MG63 (cell line): ENCODE measurements at regions not wholly inside any gene's neighbourhood (a gene's known extent, or its start where the extent isn't known, plus 50 kb on each side); places are given as distances from the start of the nearest gene placed in this dataset.
"Not testable (repeated sequence)": the region's sequence is repeated elsewhere in the genome, so short reads cannot be mapped to it uniquely, and the experiment has no call there.

Experiments
- DNase-seq: peaks from one replicate; pipeline ENCODE4 v3.0.0-alpha.2; 2020
- H3K27me3 ChIP-seq: fragments of 250-450 bp; sonication (Bioruptor Pico); 2 replicates; pipeline ENCODE4 v1.5.1; 2020; ENCODE audit warnings: mild to moderate bottlenecking, moderate library complexity
- H3K36me3 ChIP-seq: fragments of 250-450 bp; sonication (Bioruptor Pico); 2 replicates; pipeline ENCODE4 v1.5.1; 2020; ENCODE audit warnings: mild to moderate bottlenecking, moderate library complexity
- H3K4me3 ChIP-seq: fragments of 250-450 bp; sonication (Bioruptor Pico); 2 replicates; pipeline ENCODE4 v1.5.1; 2020; ENCODE audit warnings: mild to moderate bottlenecking, moderate library complexity
- H3K9me3 ChIP-seq: fragments of 250-450 bp; sonication (Bioruptor Pico); 2 replicates; pipeline ENCODE4 v1.5.1; 2020; ENCODE audit warnings: mild to moderate bottlenecking, moderate library complexity

DNA sequence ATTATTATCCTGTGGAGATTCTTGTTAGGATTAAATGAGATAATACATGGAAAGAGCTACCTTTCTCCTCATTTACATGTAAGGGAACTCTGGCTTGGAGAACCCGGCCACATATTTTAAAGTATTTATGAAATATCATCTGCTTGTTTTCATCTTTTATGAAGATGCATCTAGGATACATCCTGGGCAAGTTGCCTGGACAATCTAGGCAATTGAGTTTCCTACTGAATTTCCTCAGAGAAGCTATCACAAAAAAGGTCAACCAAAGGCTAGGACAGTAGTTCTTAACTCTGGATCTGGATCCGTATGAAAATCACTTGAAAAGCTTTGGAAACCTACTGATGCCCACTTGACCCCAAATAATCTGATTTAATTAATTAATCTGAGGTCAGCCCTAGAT is 140.7 kb downstream of the MTPAP start:
- H3K4me3 ChIP-seq, result no peak overlapping the region
- H3K9me3 ChIP-seq, result peaks cover 7% of the 10 kb centered on the region
- H3K36me3 ChIP-seq, result no peaks in the 10 kb centered on the region
- DNase-seq, result no peak
- H3K27me3 ChIP-seq, result no peaks in the 10 kb centered on the region

- no peak overlapping the region for H3K4me3 ChIP-seq
- no peaks in the 10 kb centered on the region for H3K36me3 ChIP-seq
- no peaks in the 10 kb centered on the region for H3K27me3 ChIP-seq
- peaks cover 8% of the 10 kb centered on the region for H3K9me3 ChIP-seq
- DNase-seq, result no peak
Observed at GRCh38 chr10:30207485-30208052, 141.5 kb downstream of the MTPAP start.

- no peak overlapping the region for H3K4me3 ChIP-seq
- peaks cover 8% of the 10 kb centered on the region for H3K9me3 ChIP-seq
- no peak for DNase-seq
- no peaks in the 10 kb centered on the region for H3K36me3 ChIP-seq
- no peaks in the 10 kb centered on the region for H3K27me3 ChIP-seq
Observed at GRCh38 chr10:30200017-30200415, 140.6 kb upstream of the JCAD start.

DNA sequence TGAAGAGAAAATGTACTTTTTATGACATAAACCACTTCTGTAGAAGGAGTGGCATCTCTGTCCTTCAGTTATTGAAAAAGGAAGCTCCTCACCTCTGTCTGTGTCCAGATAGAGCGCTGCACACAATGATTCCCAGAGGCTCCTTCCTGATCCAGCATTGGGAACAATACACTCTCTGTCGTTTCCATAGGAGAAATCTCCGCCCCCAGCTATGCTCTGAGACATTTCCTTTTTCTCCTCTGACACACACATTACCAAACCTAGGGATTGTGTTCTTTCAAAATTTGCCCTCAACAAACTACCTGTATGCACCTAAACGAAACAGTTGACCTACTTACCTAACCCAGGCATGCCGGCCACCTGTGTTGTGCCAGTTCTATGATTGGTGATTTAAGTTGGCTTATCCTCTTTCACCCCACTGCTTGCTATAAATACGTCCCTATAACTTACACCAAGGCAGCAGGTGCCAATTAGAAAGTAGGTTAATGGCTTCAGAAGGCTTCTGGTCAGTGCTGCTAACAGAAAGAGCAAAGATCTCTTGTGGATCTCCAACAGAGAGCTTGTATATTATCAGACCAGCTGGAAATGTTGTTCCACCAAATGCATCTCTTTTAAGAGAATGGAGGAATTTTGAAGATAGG is 140.1 kb upstream of the JCAD start:
- H3K4me3 ChIP-seq, result no peak overlapping the region
- no peak for DNase-seq

GRCh38 chr10:30197186-30197585 is 137.8 kb upstream of the JCAD start:
- Histone ChIP-seq H3K9me3 (peaks cover 16% of the 10 kb centered on the region), H3K4me3 (no peak overlapping the region), H3K27me3 (no peaks in the 10 kb centered on the region), H3K36me3 (no peaks in the 10 kb centered on the region)
- no peak for DNase-seq

More for the DNA sequence above, 140.1 kb upstream of the JCAD start:
- Histone ChIP-seq H3K27me3 (no peaks in the 10 kb centered on the region), H3K36me3 (no peaks in the 10 kb centered on the region), H3K9me3 (peaks cover 12% of the 10 kb centered on the region)

GRCh38 chr10:30196559-30196958 is 137.2 kb upstream of the JCAD start:
- not testable (repeated sequence) for H3K4me3 ChIP-seq, DNase-seq, H3K36me3 ChIP-seq, H3K27me3 ChIP-seq
- H3K9me3 ChIP-seq, result peaks cover 16% of the 10 kb centered on the region

GRCh38 chr10:30192846-30193608 is 133.6 kb upstream of the JCAD start:
- peaks cover 16% of the 10 kb centered on the region for H3K9me3 ChIP-seq
- H3K27me3 ChIP-seq, result no peaks in the 10 kb centered on the region
- no peak for DNase-seq
- H3K4me3 ChIP-seq, result no peak overlapping the region
- no peaks in the 10 kb centered on the region for H3K36me3 ChIP-seq

DNA sequence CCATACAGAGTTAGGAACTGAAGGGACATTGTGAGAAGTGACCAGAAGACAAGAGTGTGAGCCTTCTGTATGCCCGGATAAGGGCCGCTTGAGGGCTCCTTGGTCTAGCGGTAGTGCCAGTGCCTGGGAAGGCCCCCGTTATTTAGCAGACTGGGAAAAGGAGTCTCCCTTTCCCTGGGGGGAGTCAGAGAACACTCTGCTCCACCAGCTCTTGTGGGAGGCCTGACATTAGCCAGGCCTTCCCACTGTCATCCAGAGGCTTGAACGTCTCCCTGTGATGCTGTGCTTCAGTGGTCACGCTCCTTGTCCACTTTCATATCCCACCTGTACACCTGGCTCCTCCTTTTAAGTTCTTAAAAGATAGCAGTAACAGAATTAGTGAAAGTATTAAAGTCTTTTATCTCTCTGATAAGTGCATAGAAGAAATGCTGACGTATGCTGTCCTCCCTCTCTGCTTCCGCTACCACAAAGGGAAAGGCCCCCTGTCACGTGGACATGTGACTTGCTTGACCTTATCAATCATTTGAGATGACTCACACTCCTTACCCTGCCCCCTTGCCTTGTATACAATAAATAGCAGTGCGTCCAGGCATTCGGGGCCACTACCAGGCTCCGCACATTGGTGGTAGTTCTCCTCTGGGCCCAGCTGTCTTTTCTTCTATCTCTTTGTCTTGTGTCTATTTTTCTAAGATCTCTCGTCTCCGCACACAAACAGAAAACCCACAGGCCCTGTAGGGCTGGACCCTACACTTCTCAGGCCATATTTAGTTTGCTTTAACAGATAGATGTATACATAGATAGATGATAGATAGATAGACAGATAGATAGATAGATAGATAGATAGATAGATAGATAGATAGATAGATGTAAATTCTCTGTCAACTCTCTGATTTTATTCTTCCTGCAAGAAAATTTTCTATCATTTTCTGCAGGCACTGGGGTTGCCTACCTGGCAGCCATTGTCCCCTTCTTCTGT is 131.5 kb upstream of the JCAD start:
- Histone ChIP-seq H3K27me3 (no peaks in the 10 kb centered on the region), H3K4me3 (no peak overlapping the region), H3K9me3 (peaks cover 16% of the 10 kb centered on the region), H3K36me3 (no peaks in the 10 kb centered on the region)
- no peak for DNase-seq

DNA sequence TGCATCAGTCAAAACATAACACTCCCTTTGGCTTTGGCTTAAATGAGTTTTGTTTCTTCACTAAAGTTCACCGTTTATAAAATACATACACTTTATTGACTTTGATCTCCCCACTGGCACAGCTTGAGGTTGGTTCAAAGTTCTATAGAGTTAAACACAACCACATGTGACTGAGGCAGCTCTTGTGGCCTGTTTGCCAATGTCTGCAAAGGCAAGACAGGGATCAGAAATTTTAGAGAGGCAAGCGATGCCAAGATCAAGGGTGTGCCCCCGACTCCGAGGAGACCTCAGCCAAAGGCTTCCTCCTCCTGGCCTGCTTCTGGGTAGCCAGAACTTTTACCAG is 129.8 kb upstream of the JCAD start:
- H3K27me3 ChIP-seq, result no peaks in the 10 kb centered on the region
- H3K36me3 ChIP-seq, result no peaks in the 10 kb centered on the region
- peak; percentile 53 for DNase-seq
- H3K4me3 ChIP-seq, result no peak overlapping the region
- H3K9me3 ChIP-seq, result peaks cover 9% of the 10 kb centered on the region

DNA sequence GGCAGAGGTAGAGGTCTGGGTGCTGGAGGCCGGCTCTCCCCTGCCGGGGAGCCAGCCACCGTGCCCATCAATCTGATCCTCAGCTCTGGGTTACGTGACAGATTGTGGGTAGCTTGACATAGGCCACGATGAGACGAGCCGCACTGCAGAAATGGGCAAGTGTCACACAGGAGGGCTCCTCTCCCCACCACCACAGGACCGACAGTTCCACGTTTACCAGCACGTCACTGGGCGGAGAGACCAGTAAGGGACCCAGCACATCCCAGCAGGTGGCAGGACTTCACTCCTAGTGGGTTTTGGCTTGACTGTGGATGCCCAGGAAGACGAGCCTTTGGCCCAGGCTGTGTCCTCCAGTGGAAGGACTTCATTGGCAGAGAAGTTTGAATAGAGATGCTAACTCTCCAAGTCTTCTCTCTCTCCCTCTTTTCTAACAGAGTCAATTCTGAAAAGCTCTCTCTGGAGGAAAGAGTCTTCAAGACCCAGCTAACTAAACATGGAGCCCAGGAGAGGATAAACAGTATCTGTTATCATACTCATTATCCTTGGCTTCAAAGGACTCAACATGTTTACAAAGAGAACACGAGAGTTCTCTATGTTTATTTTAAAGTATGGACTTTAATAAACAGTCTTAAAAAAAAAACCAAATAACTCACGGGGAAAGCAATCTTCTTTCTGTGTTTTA is 129.3 kb upstream of the JCAD start:
- Histone ChIP-seq H3K27me3 (no peaks in the 10 kb centered on the region), H3K36me3 (no peaks in the 10 kb centered on the region), H3K9me3 (peaks cover 3% of the 10 kb centered on the region; the same call in 1 of the 2 replicates), H3K4me3 (no peak overlapping the region)
- no peak for DNase-seq

- Histone ChIP-seq H3K4me3 (no peak overlapping the region), H3K36me3 (no peaks in the 10 kb centered on the region), H3K9me3 (no peaks in the 10 kb centered on the region), H3K27me3 (no peaks in the 10 kb centered on the region)
- no peak for DNase-seq
Observed at GRCh38 chr10:30188101-30188500, 128.7 kb upstream of the JCAD start.

DNA sequence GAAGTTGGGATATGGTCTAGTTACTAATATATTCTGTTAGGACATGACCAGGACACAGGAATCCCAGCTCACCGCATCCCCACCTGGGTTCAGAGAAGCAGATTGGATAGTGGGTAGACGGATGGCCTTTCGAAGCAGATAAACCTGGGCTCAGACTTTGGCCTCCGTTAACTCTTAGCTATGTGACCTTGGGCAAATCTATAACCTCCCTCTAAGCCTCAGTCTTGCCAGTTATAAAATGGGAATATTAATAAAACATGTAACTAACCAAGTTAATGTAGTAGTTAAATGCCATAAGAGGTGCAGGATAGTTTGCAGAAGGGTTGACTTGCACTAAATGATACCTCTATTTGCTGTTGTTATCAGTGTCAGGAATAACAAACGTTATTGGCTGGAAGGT is 127.6 kb upstream of the JCAD start:
- Histone ChIP-seq H3K9me3 (no peaks in the 10 kb centered on the region), H3K27me3 (no peaks in the 10 kb centered on the region), H3K36me3 (no peaks in the 10 kb centered on the region), H3K4me3 (no peak overlapping the region)
- DNase-seq, result no peak

GRCh38 chr10:30186371-30186875 is 127.0 kb upstream of the JCAD start:
- Histone ChIP-seq H3K27me3 (no peaks in the 10 kb centered on the region), H3K4me3 (no peak overlapping the region), H3K36me3 (no peaks in the 10 kb centered on the region), H3K9me3 (no peaks in the 10 kb centered on the region)
- peak; percentile 39 for DNase-seq

DNA sequence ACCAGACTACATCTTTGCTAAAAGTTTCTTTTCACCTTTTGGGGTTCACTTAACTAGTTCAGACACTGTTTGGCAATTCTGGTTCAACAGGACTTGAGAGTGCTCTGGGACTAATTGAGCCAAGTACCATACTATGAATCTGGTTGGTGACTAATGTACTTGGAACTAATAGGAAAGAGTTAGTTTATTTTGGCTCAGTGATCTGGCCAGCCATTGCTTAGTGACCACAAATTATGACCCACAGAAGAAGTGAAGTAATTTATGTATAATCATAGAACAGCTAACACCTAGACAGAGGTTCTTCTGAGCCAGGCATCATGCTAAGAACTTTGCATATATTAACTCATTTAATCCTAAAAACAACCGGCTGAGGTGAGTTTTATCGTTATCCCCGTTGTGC is 126.5 kb upstream of the JCAD start:
- Histone ChIP-seq H3K27me3 (no peaks in the 10 kb centered on the region), H3K9me3 (no peaks in the 10 kb centered on the region), H3K4me3 (no peak overlapping the region), H3K36me3 (no peaks in the 10 kb centered on the region)
- DNase-seq, result no peak

DNA sequence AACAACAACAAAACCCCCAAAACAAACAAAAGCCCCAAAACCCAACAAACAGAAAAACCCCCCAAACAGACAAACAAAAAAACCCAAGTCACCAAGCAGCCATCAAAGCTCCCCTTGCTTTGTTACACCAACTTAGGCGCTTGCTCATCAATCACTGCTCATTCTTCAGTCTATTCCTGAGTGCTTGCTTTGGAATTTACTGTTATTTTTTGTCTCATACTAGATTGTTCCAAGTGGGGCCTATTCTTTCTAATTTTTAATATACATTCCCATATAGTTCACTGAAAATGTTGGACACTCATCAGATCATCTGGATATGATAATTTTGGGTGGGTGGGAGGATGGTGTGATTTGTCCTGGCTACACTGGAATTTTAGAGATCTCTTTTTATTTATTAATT is 126.0 kb upstream of the JCAD start:
- no peaks in the 10 kb centered on the region for H3K36me3 ChIP-seq
- no peak overlapping the region for H3K4me3 ChIP-seq
- no peaks in the 10 kb centered on the region for H3K27me3 ChIP-seq
- H3K9me3 ChIP-seq, result no peaks in the 10 kb centered on the region
- DNase-seq, result no peak

DNA sequence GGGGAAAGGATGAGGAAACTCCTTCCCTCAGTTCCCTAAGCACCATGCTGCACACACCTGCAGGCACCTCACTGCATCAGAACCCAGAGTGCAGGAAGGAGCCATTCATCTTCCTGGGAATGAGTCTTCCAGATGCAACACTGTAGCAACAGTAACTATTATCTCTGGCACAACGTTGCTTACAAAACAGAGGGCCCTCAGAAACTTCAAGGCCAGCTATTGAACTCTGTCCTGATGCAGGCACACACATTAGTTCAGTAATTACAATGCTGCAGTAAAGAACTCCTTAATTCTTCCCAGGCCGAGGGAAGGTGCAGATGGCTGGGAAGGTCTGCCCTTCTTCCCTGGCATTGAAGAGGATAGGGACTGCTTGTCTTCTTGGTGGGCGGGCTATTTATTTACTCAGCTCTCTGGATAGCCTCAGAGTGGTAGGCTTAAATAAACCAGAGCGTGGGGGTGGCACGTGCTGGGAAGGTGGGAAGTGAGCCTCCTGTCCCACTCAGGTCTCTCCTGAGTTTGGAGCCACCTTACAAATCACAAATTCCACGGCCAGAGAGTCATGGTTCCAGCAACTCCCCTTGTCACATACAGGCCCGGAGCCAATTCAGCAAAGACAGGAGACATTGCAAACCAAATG is 125.1 kb upstream of the JCAD start:
- Histone ChIP-seq H3K4me3 (no peak overlapping the region), H3K9me3 (no peaks in the 10 kb centered on the region), H3K36me3 (no peaks in the 10 kb centered on the region), H3K27me3 (no peaks in the 10 kb centered on the region)
- no peak for DNase-seq
